NCI-H526 (cell line): ENCODE measurements at regions not wholly inside any gene's neighbourhood (a gene's known extent, or its start where the extent isn't known, plus 50 kb on each side); places are given as distances from the start of the nearest gene placed in this dataset.
A peak's percentile ranks its signal among the peaks of the same experiment; 100 is the strongest.

Source experiments
- DNase-seq, 2 experiments: peaks; one replicate each; lab custom pipeline; 2025; lab: John Stamatoyannopoulos, UW

DNA sequence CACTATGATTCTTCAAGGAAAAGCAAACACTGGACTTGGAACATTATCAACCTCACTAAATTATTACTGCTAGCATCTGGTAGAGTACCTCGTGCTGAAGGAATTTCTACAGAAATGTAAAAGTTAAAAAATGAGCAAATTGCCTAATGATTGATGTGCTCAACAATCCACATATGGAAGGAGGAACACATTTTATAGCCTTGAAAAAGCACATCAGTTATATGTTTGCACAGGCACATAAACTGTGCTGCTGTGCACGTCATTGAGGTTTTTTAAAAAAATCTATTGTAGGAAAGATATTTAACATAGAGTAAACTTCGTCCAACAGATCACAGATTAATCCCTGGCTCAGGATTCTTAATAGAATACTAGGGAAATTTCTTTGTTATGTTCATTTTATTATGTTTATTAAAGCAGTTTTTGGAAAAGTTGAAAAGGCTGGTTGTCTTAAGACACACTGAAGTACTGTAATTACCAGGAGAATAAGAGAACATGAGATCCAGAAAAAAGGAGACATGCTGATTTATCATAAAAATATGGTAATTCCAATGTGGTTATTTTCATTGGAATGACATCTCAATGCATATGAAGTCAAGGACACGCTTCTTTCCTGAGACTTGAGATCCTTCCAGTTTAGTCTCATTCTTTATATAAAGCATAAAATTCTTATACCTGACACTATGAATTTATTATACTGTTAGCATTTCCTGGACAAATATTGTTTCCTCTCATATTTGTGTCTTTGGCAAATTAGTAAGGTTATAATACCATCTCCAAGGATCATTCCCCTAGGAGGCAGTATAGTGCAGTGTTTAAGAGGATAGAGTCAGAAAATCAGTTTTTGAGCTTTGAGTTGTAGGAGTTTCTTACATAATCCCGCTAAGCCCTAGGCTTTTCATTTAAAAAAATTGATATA lies 511.1 kb downstream of the TENT5A start:
- peak; percentile 22 to 68 for DNase-seq

GRCh38 chr6:81238390-81238789 lies 514.1 kb downstream of the TENT5A start:
- no peak for DNase-seq

DNA sequence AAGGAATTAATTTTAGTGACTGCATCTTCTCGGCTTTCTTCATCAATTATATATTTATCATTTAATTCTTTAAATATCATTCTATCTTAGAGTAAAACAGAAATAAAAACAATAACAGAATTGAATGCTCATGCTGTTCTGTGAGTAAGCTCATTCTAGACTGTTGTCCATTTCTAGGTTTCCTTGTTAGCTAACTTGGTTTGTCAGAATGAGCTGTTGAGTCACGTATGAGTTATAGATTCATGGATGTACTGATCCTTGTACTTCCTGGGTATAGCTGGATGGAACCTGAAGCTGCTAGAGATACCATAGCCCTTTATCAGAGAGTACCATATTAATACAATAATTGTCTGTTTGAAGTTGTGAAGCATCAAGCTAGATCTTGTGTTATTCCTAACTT lies 515.3 kb downstream of the TENT5A start:
- no peak for DNase-seq

DNA sequence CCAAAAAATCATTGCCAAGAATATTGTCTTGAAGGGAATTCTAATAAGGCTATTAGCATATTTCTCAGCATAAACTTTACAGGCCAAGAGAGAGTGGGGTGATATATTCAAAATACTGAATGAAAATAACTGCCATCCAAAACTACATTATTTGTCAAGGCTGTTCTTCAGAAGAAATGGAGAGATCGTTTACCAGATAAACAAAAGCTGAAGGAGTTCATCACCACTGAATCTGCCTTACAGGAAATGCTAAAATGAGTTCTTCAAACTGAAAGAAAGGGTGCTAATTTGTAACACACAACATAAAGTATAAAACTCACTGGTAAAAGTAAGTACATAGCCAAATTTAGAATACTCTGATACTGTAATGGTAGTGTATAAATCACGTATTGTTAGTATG lies 517.0 kb downstream of the TENT5A start:
- no peak for DNase-seq

DNA sequence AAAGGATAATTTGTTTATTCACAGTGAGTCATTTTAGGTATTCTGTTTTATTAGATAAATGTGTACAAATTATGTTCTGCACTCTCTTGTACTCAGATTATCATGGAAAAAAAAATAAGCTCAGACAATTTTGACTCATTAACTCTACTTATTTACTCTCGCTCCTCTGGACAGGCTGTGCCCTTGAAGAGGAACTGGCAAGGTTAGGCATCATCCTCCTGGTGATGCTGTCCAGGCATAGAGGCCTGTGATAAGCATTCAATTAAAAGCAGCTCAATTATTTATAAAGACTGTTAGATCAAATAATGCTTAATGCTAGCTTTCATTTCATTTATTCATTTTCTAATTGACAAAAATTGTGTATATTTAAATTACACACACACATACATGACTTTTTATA lies 518.5 kb downstream of the TENT5A start:
- no peak for DNase-seq

GRCh38 chr6:81228912-81229555 lies 523.4 kb downstream of the TENT5A start:
- DNase-seq, result no peak

- DNase-seq, result no peak
Observed at GRCh38 chr6:81226957-81227356, 525.5 kb downstream of the TENT5A start.

DNA sequence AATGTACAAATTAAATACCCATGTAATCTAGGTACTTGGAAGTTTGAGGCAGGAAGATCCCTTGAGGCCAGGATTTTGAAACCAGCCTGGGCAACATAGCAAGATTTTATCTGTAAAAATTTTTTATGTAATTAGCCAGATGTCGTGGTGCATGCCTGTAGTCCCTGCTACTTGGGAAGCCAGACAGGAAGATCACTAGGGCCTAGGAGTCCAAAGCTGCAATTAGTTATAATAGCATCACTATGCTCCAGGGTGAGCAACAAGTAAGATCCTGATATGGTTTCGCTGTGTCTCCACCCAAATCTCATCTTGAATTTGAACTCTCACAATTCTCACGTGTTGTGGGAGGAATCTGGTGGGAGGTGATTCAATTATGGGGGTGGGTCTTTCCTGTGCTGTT lies 535.8 kb downstream of the TENT5A start:
- DNase-seq, result no peak

- DNase-seq, result no peak
Observed at GRCh38 chr6:81215092-81215432, 537.4 kb downstream of the TENT5A start.

- DNase-seq, result no peak
Observed at GRCh38 chr6:81214414-81215091, 537.9 kb downstream of the TENT5A start.

DNA sequence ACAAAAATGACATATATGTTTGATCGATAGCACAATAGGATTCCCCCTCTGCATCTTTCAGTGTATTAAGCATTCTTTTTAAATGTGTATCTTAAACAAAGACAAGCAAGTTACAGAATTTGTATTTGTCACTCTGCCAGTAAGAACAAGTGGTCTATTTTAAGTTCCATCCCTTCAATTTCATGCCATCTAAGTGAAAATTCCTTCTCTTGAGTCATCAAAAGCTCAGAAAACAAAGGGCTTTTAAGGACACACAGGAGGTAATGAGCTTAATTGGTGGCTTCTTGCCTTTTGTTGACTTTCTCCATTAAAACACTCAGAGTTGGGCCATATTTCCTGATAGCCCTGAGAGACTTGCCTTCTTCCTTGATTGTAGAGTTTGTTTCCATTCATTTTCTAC lies 547.8 kb downstream of the TENT5A start:
- DNase-seq, result no peak

GRCh38 chr6:81194374-81194773 lies 558.1 kb downstream of the TENT5A start:
- DNase-seq, result no peak

GRCh38 chr6:81172056-81172740 lies 580.3 kb downstream of the TENT5A start:
- no peak for DNase-seq

GRCh38 chr6:81169166-81169565 lies 583.3 kb downstream of the TENT5A start:
- no peak for DNase-seq

- no peak for DNase-seq
Observed at GRCh38 chr6:81166770-81167169, 585.7 kb downstream of the TENT5A start.

GRCh38 chr6:81158956-81159355 lies 593.5 kb downstream of the TENT5A start:
- no peak for DNase-seq

GRCh38 chr6:81148751-81149150 lies 603.7 kb downstream of the TENT5A start:
- DNase-seq, result no peak

- DNase-seq, result no peak
Observed at GRCh38 chr6:81145506-81145905, 607.0 kb downstream of the TENT5A start.

DNA sequence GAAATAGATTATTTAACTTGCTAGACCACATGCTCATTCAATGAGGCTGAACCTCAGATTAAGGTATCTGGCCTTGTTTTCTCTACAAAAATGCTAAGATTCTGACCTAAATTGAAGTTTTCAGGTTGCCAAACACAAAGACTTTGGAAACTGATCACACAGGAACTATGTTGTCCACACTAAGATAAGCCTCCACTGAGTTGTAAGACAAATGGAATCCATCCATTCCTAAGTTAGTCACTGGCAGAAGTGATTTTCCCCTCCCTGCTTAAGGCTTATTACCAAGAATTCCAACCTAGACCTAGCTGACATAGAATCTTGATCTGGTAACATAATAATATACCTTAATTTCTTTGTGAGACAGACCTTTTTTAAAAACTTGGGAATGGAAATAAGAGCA lies 608.1 kb downstream of the TENT5A start:
- no peak for DNase-seq

DNA sequence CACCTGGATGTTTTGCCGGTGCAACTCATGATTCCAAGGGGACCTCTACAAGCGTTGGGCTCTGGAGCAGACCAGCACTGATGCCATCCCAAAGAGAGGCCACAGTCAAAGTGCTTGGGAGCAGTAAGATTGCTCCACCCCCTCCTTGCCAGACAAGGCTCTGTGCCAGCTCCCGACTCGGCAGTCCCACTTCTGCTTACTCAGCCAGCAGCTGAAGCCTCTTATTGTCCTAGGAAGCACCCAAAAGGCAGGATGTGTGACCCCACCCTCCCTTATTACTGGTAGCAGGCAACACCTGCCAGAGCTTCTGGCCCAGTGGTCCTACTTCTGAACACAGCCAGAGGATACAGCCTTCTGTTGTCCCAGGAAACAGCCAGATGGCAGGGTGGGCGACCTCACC lies 614.2 kb downstream of the TENT5A start:
- DNase-seq, result no peak

GRCh38 chr6:81130969-81131368 lies 621.5 kb downstream of the TENT5A start:
- no peak for DNase-seq

GRCh38 chr6:81130061-81130460 lies 622.4 kb downstream of the TENT5A start:
- no peak for DNase-seq
